Uterus (tissue), 3 donors: ENCODE measurements at regions not wholly inside any gene's neighbourhood (a gene's known extent, or its start where the extent isn't known, plus 50 kb on each side); places are given as distances from the start of the nearest gene placed in this dataset.

Experiments
- DNase-seq, 2 donors: peaks; one replicate each; pipeline ENCODE4 v3.0.0-alpha.2; 2019 to 2020
- H3K27ac ChIP-seq, 2 donors: fragments of 200-600 bp; sonication (generic); 1 replicate in 1 of 2; 2 replicates in 1 of 2; pipeline ENCODE4 v1.5.1; 2016 to 2018
- H3K27me3 ChIP-seq, 2 donors: fragments of 200-600 bp; sonication (generic); one replicate each; pipeline ENCODE4 v1.5.1; 2018 to 2019; ENCODE audit warnings: control low read depth in 1 of 2
- H3K36me3 ChIP-seq, 2 donors: fragments of 200-600 bp; sonication (generic); one replicate each; pipeline ENCODE4 v1.5.1; 2019; ENCODE audit warnings: control low read depth in 1 of 2
- H3K4me1 ChIP-seq, 2 donors: fragments of 200-600 bp; sonication (generic); one replicate each; pipeline ENCODE4 v1.5.1; 2018 to 2019; ENCODE audit warnings: control low read depth in 1 of 2
- H3K4me3 ChIP-seq, 2 donors: fragments of 200-600 bp; sonication (generic); 1 replicate in 1 of 2; 2 replicates in 1 of 2; pipeline ENCODE4 v1.5.1; 2018 to 2019; ENCODE audit warnings: mild to moderate bottlenecking in 1 of 2
- H3K9me3 ChIP-seq, 2 donors: fragments of 200-600 bp; sonication (generic); one replicate each; pipeline ENCODE4 v1.5.1; 2019; ENCODE audit warnings: control low read depth in 1 of 2
- CTCF ChIP-seq, 4 experiments: fragments of 200-600 bp in 2 of 4; fragments of 450-650 bp in 2 of 4; sonication (generic) in 2 of 4; IDR thresholded peaks; one replicate each; pipeline ENCODE4 v1.5.1; 2016 to 2019; ENCODE audit warnings: antibody characterized with exemption in 4 of 4, mild to moderate bottlenecking in 2 of 4, moderate library complexity in 1 of 4
- POLR2A ChIP-seq, 2 donors: fragments of 450-650 bp; IDR thresholded peaks; one replicate each; pipeline ENCODE4 v1.6.1; 2016; ENCODE audit warnings: antibody characterized with exemption in 2 of 2, mild to moderate bottlenecking in 1 of 2, moderate library complexity in 1 of 2
- intact Hi-C: fragments of 100-400 bp; cut with DNase I; formaldehyde crosslinking; loops from one replicate; pipeline ENCODE4 v1.15.1; 2023; ENCODE audit warnings: low total_unique reads
- donor health status: DM: yes; HTN: yes; CAD: no.

- intact Hi-C loops = no loop called here
These were observed 53.5 kb upstream of the FAM9B start for GRCh38 chrX:9087271-9088040.

GRCh38 chrX:9088896-9089295 lies 55.0 kb upstream of the FAM9B start:
- intact Hi-C loops = no loop called here
- H3K9me3 ChIP-seq = no peaks in the 10 kb centered on the region
- H3K27ac ChIP-seq = peak overlapping the region in 1 of 2 donors; percentile 6
- no peaks in the 10 kb centered on the region for H3K4me1 ChIP-seq
- no peak for DNase-seq
- no peaks in the 10 kb centered on the region for H3K27me3 ChIP-seq
- no peak overlapping the region for H3K4me3 ChIP-seq
- no peaks in the 10 kb centered on the region for H3K36me3 ChIP-seq
- TF ChIP-seq CTCF (IDR thresholded peaks at IDR 0.05) (no peak), POLR2A (IDR thresholded peaks at IDR 0.05) (no peak)

More at GRCh38 chrX:9087271-9088040, 53.5 kb upstream of the FAM9B start:
- no peak for TF ChIP-seq CTCF (IDR thresholded peaks at IDR 0.05)
- TF ChIP-seq POLR2A (IDR thresholded peaks at IDR 0.05) = no peak
- DNase-seq = no peak
- no peaks in the 10 kb centered on the region for H3K9me3 ChIP-seq
- no peak overlapping the region for H3K4me3 ChIP-seq
- no peaks in the 10 kb centered on the region for H3K27me3 ChIP-seq
- no peak overlapping the region for H3K27ac ChIP-seq
- no peaks in the 10 kb centered on the region for H3K36me3 ChIP-seq
- H3K4me1 ChIP-seq = no peaks in the 10 kb centered on the region

DNA sequence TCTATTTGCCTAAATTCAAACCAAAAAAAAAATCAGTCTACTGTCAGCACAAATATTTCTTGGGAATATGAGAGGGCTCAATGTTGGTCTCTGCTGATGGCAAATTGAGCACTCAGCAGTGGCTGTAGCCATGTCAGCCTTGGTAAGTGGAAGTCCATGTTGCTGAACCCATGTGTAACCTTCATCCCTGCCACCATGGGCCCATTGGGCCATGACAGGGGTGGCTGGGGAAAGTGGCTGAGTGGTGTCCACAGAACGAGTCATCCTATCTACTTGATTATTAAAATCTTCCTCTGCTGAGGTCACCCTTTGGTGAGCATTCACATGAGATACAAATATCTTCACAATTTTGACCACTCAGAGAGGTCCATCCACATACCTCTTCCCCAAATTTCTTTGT lies 56.8 kb upstream of the FAM9B start:
- Histone ChIP-seq H3K36me3 (no peaks in the 10 kb centered on the region), H3K27me3 (no peaks in the 10 kb centered on the region), H3K27ac (no peak overlapping the region), H3K4me1 (no peaks in the 10 kb centered on the region), H3K4me3 (no peak overlapping the region), H3K9me3 (no peaks in the 10 kb centered on the region)
- intact Hi-C loops = no loop called here
- no peak for TF ChIP-seq POLR2A (IDR thresholded peaks at IDR 0.05)
- no peak for TF ChIP-seq CTCF (IDR thresholded peaks at IDR 0.05)
- no peak for DNase-seq

- Histone ChIP-seq H3K4me1 (no peaks in the 10 kb centered on the region), H3K27me3 (no peaks in the 10 kb centered on the region), H3K9me3 (no peaks in the 10 kb centered on the region), H3K4me3 (no peak overlapping the region), H3K36me3 (no peaks in the 10 kb centered on the region), H3K27ac (no peak overlapping the region)
- DNase-seq = no peak
- TF ChIP-seq POLR2A (IDR thresholded peaks at IDR 0.05) (no peak), CTCF (IDR thresholded peaks at IDR 0.05) (no peak)
- intact Hi-C loops = no loop called here
These were observed 57.3 kb upstream of the FAM9B start for GRCh38 chrX:9091258-9091657.

DNA sequence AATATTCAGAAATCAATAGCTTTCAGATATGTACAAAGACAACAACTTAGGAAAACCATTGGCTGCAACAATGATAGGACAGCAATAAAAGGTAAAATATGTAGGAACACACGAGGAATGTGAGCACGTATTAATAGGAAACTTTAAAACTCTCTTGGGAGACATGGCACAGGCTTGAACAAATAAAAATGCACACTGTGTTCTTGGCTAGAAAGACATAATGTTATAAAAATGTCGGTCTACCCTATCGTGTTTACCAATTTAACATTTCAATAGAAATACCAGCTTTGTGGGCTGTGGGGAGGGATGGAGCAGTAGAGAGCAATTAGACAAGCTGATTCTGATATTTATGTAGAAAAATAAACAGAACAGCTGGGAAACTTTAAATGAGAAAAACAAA lies 69.0 kb upstream of the FAM9B start:
- intact Hi-C loops = no loop called here
- TF ChIP-seq CTCF (IDR thresholded peaks at IDR 0.05) (no peak), POLR2A (IDR thresholded peaks at IDR 0.05) (no peak)
- no peak for DNase-seq
- H3K36me3 ChIP-seq = no peaks in the 10 kb centered on the region
- H3K27me3 ChIP-seq = no peaks in the 10 kb centered on the region
- H3K4me1 ChIP-seq = no peaks in the 10 kb centered on the region
- H3K27ac ChIP-seq = peak overlapping the region; percentile 28 to 56
- H3K4me3 ChIP-seq = no peak overlapping the region
- H3K9me3 ChIP-seq = no peaks in the 10 kb centered on the region
